ENCODE measurements at regions not wholly inside any gene's neighbourhood (a gene's known extent, or its start where the extent isn't known, plus 50 kb on each side); places are given as distances from the start of the nearest gene placed in this dataset.

- TF ChIP-seq CTCF (IDR thresholded peaks at IDR 0.05), result no peak
- TF ChIP-seq POLR2A (IDR thresholded peaks at IDR 0.05), result no peak
Measured at GRCh38 chr3:184443364-184443763, 63.5 kb downstream of the CHRD start.
